HUES64 (cell line): ENCODE measurements at regions not wholly inside any gene's neighbourhood (a gene's known extent, or its start where the extent isn't known, plus 50 kb on each side); places are given as distances from the start of the nearest gene placed in this dataset.

Experiments
- H3K27ac ChIP-seq: 2 replicates; pipeline ENCODE4 v1.7.0; 2013; ENCODE audit warnings: low read depth, low read length, inconsistent platforms
- H3K27me3 ChIP-seq: 2 replicates; pipeline ENCODE4 v1.6.1; 2013; ENCODE audit warnings: mild to moderate bottlenecking, low read length; ENCODE audit not compliant: insufficient read depth
- H3K36me3 ChIP-seq: 2 replicates; pipeline ENCODE4 v1.6.1; 2013; ENCODE audit warnings: mild to moderate bottlenecking, low read length; ENCODE audit not compliant: insufficient read depth
- H3K4me1 ChIP-seq: 2 replicates; pipeline ENCODE4 v1.6.1; 2013; ENCODE audit warnings: mild to moderate bottlenecking, low read length, moderate library complexity; ENCODE audit not compliant: insufficient read depth
- H3K4me3 ChIP-seq: 2 replicates; pipeline ENCODE4 v1.5.1; 2013; ENCODE audit warnings: mild to moderate bottlenecking, low read length, moderate library complexity
- H3K9ac ChIP-seq: 2 replicates; pipeline ENCODE4 v1.6.1; 2013; ENCODE audit warnings: mild to moderate bottlenecking, low read depth, low read length
- H3K9me3 ChIP-seq: 2 replicates; pipeline ENCODE4 v1.6.1; 2013; ENCODE audit warnings: low read depth, low read length; ENCODE audit not compliant: insufficient read depth
- WGBS: fragments of 150-250, 120-280 bp; methylation state at CpG from one replicate; pipeline ENCODE4 v1.1.7; 2013; ENCODE audit warnings: missing lambda C conversion rate; 5-methylcytosine and 5-hydroxymethylcytosine counted together

GRCh38 chr21:40901691-40902090, 54.7 kb upstream of the DSCAM start:
- Histone ChIP-seq H3K27ac (no peak overlapping the region), H3K9ac (no peak overlapping the region), H3K4me1 (no peaks in the 10 kb centered on the region; the same call in 1 of the 2 replicates), H3K27me3 (no peaks in the 10 kb centered on the region), H3K36me3 (no peaks in the 10 kb centered on the region), H3K9me3 (peaks cover 13% of the 10 kb centered on the region; the same call in 1 of the 2 replicates), H3K4me3 (no peak overlapping the region)
- WGBS: 93% methylated on average over 4 of the region's 4 CpGs

- H3K27me3 ChIP-seq: no peaks in the 10 kb centered on the region
- no peak overlapping the region for H3K4me3 ChIP-seq
- no peak overlapping the region for H3K27ac ChIP-seq
- no peaks in the 10 kb centered on the region; the same call in 1 of the 2 replicates for H3K4me1 ChIP-seq
- 95% methylated on average over 3 of the region's 3 CpGs for WGBS
- H3K9me3 ChIP-seq: peaks cover 9% of the 10 kb centered on the region; the same call in 1 of the 2 replicates
- H3K9ac ChIP-seq: no peak overlapping the region
- H3K36me3 ChIP-seq: no peaks in the 10 kb centered on the region
These were observed 55.3 kb upstream of the DSCAM start for GRCh38 chr21:40902299-40902698.

- Histone ChIP-seq H3K27ac (no peak overlapping the region), H3K36me3 (no peaks in the 10 kb centered on the region), H3K9ac (no peak overlapping the region), H3K4me1 (no peaks in the 10 kb centered on the region; the same call in 1 of the 2 replicates), H3K9me3 (peaks cover 3% of the 10 kb centered on the region; the same call in 1 of the 2 replicates), H3K27me3 (no peaks in the 10 kb centered on the region), H3K4me3 (no peak overlapping the region)
- 83% methylated on average over 3 of the region's 3 CpGs for WGBS
These were observed 56.0 kb upstream of the DSCAM start for GRCh38 chr21:40902993-40903392.

DNA sequence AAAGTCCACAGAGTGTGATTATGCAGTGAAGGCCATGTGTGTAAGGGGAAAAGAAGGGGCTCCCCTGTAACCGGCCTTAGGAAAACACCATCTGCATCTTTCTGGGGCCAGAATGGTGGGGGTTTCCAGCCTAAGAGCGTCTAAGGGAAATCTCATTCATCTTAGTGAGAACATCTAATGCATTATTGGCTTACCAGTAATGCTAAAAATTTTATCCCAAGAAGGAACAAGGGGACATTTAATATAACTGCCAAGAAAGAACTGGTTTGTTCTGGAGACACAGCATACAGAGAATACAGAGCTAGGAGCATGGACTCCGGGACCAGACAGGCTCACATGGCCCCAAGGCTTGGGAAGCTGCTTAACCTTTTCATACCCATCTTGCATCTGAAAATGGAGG, 58.3 kb upstream of the DSCAM start:
- Histone ChIP-seq H3K9ac (no peak overlapping the region), H3K27ac (no peak overlapping the region), H3K4me1 (no peaks in the 10 kb centered on the region), H3K36me3 (no peaks in the 10 kb centered on the region), H3K4me3 (no peak overlapping the region), H3K9me3 (no peaks in the 10 kb centered on the region), H3K27me3 (no peaks in the 10 kb centered on the region)
- 94% methylated on average over 3 of the region's 3 CpGs for WGBS

DNA sequence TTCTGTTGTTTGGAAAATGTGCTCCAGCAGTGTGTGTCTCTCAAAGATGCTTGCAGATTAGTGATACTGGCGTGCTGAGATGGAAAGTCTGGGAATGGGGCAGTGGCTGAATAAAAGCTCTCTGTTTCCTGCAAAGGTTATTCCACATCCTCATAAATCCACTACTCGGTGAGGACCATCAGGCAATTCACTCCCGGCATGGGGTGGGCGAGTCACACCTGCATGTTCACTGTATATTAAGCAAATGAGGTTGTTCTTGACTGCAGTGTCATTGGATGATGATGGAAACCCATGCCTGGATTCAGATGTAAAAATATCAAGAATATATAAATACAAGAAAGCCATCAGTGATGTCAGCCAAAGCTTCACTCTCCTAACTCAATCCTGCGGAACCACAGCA, 65.4 kb upstream of the DSCAM start:
- no peaks in the 10 kb centered on the region for H3K4me1 ChIP-seq
- 88% methylated on average over 5 of the region's 5 CpGs for WGBS
- H3K36me3 ChIP-seq: no peaks in the 10 kb centered on the region
- no peaks in the 10 kb centered on the region for H3K9me3 ChIP-seq
- no peak overlapping the region for H3K4me3 ChIP-seq
- no peaks in the 10 kb centered on the region for H3K27me3 ChIP-seq
- no peak overlapping the region for H3K9ac ChIP-seq
- H3K27ac ChIP-seq: no peak overlapping the region

GRCh38 chr21:40915114-40915513, 68.2 kb upstream of the DSCAM start:
- Histone ChIP-seq H3K4me1 (no peaks in the 10 kb centered on the region), H3K36me3 (no peaks in the 10 kb centered on the region), H3K27ac (no peak overlapping the region), H3K4me3 (no peak overlapping the region), H3K9ac (no peak overlapping the region), H3K9me3 (no peaks in the 10 kb centered on the region), H3K27me3 (no peaks in the 10 kb centered on the region)
- WGBS: 94% methylated on average over 6 of the region's 6 CpGs

GRCh38 chr21:40923407-40923806, 76.4 kb upstream of the DSCAM start:
- Histone ChIP-seq H3K27me3 (no peaks in the 10 kb centered on the region), H3K4me3 (no peak overlapping the region), H3K4me1 (peaks cover 13% of the 10 kb centered on the region; the same call in 1 of the 2 replicates), H3K27ac (no peak overlapping the region), H3K9me3 (peaks cover 11% of the 10 kb centered on the region), H3K9ac (no peak overlapping the region), H3K36me3 (no peaks in the 10 kb centered on the region)
- WGBS: 95% methylated on average over 8 of the region's 8 CpGs

DNA sequence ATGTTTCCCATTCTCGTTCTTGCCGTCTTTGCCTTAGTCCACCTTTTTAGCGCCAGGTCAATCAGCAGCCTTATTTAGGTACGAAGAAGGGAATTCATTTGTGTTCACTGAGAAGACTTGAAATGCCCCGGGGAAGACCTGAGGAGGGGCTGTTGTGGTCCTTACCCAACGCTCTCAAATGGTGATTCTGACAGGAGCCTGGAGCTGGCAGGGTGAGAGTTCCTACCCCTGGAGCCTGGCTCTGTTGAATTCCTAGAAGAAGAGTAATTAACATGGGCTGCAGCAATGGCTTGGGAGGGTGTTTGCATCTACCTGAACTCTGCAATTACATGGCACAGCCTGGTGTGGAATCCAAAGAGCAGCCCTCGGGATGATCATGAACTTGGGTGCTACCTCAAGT, 76.9 kb upstream of the DSCAM start:
- Histone ChIP-seq H3K36me3 (no peaks in the 10 kb centered on the region), H3K27me3 (no peaks in the 10 kb centered on the region), H3K9ac (no peak overlapping the region), H3K4me3 (no peak overlapping the region), H3K27ac (no peak overlapping the region), H3K4me1 (peaks cover 13% of the 10 kb centered on the region; the same call in 1 of the 2 replicates), H3K9me3 (peaks cover 11% of the 10 kb centered on the region)
- WGBS: 86% methylated on average over 7 of the region's 7 CpGs

DNA sequence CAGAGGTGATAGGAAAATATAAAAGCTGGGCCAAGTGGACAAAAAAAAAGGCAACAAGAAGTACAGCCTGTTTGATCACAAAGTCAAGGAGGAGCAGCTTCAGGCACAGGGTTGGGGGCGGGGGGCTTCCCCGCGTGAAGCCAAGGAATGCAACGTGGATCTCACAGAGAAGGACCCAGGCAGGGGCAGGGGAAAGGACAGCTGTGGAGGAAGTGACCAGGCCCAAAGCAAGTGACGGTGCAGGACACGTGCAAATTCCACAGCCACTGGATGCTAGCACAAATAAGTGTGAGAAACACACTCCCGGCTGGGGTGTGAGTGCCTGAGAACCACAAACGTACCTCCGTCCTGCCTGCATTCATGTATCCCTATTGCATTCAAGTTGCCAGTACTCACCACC, 77.7 kb upstream of the DSCAM start:
- 76% methylated on average over 9 of the region's 9 CpGs for WGBS
- peaks cover 12% of the 10 kb centered on the region for H3K9me3 ChIP-seq
- no peaks in the 10 kb centered on the region for H3K36me3 ChIP-seq
- peaks cover 13% of the 10 kb centered on the region; the same call in 1 of the 2 replicates for H3K4me1 ChIP-seq
- no peak overlapping the region for H3K9ac ChIP-seq
- no peak overlapping the region for H3K4me3 ChIP-seq
- no peaks in the 10 kb centered on the region for H3K27me3 ChIP-seq
- H3K27ac ChIP-seq: no peak overlapping the region

- H3K27ac ChIP-seq: no peak overlapping the region
- H3K4me3 ChIP-seq: no peak overlapping the region
- H3K36me3 ChIP-seq: no peaks in the 10 kb centered on the region
- no peaks in the 10 kb centered on the region for H3K27me3 ChIP-seq
- H3K9ac ChIP-seq: no peak overlapping the region
- peaks cover 19% of the 10 kb centered on the region for H3K9me3 ChIP-seq
- H3K4me1 ChIP-seq: peaks cover 13% of the 10 kb centered on the region; the same call in 1 of the 2 replicates
These were observed 79.3 kb upstream of the DSCAM start for GRCh38 chr21:40926238-40926637.

DNA sequence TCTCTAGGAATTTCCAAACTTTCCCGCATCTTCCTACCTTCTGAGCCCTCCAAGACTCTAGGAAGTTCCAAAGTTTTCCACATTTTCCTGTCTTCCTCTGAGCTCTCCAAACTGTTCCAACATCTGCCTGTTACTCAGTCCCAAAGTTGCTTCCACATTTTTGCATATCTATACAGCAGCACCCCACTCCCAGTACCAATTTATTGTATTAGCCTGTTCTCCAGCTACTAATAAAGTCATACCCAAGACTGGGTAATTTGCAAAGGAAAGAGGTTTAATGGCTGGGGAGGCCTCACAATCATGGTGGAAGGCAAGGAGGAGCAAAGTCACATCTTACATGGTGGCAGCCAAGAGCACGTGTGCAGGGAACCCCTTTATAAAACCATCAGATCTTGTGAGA, 82.9 kb upstream of the DSCAM start:
- H3K9ac ChIP-seq: no peak overlapping the region
- H3K27me3 ChIP-seq: no peaks in the 10 kb centered on the region
- H3K4me1 ChIP-seq: peaks cover 15% of the 10 kb centered on the region
- peaks cover 19% of the 10 kb centered on the region for H3K9me3 ChIP-seq
- no peak overlapping the region for H3K4me3 ChIP-seq
- H3K27ac ChIP-seq: no peak overlapping the region
- 89% methylated on average over 2 of the region's 2 CpGs for WGBS
- no peaks in the 10 kb centered on the region for H3K36me3 ChIP-seq

GRCh38 chr21:40931197-40931596, 84.2 kb upstream of the DSCAM start:
- Histone ChIP-seq H3K9ac (no peak overlapping the region), H3K27ac (no peak overlapping the region), H3K4me3 (no peak overlapping the region), H3K4me1 (peaks cover 14% of the 10 kb centered on the region), H3K27me3 (no peaks in the 10 kb centered on the region), H3K9me3 (peaks cover 19% of the 10 kb centered on the region), H3K36me3 (no peaks in the 10 kb centered on the region)
- 94% methylated on average over 3 of the region's 3 CpGs for WGBS
